Thyroid gland (tissue), 4 donors: ENCODE measurements at regions not wholly inside any gene's neighbourhood (a gene's known extent, or its start where the extent isn't known, plus 50 kb on each side); places are given as distances from the start of the nearest gene placed in this dataset.

ENCODE experiments used
- CTCF ChIP-seq, 6 experiments: fragments of 200-600 bp in 3 of 6; fragments of 450-650 bp in 3 of 6; sonication (generic) in 3 of 6; IDR thresholded peaks; one replicate each; pipeline ENCODE4 v1.5.1; 2016 to 2019; ENCODE audit warnings: antibody characterized with exemption in 6 of 6, mild to moderate bottlenecking in 2 of 6, inconsistent platforms in 1 of 6, moderate library complexity in 1 of 6
- POLR2A ChIP-seq, 2 donors: fragments of 450-650 bp; IDR thresholded peaks; one replicate each; pipeline ENCODE4 v1.6.1; 2017; ENCODE audit warnings: antibody characterized with exemption in 2 of 2, mild to moderate bottlenecking in 2 of 2, moderate library complexity in 1 of 2

GRCh38 chr3:83426300-83426699 is 1532.5 kb upstream of the CADM2 start:
- TF ChIP-seq CTCF (IDR thresholded peaks at IDR 0.05) (no peak), POLR2A (IDR thresholded peaks at IDR 0.05) (no peak)
